HL-60 (cell line): ENCODE measurements at regions not wholly inside any gene's neighbourhood (a gene's known extent, or its start where the extent isn't known, plus 50 kb on each side); places are given as distances from the start of the nearest gene placed in this dataset.

Experiments
- POLR2AphosphoS5 ChIP-seq: IDR thresholded peaks from 2 replicates; pipeline ENCODE4 v1.6.1; 2012; ENCODE audit warnings: low read depth
- TF ChIP-seq, protein P1 (sequence below): IDR thresholded peaks from one replicate; pipeline ENCODE4 v1.5.1; 2011; ENCODE audit warnings: low read length, control low read depth, inconsistent platforms; ENCODE audit not compliant: insufficient read depth
- TF ChIP-seq, protein P2 (sequence below): IDR thresholded peaks from 2 replicates; pipeline ENCODE4 v1.6.1; 2012; ENCODE audit warnings: low read depth; ENCODE audit not compliant: insufficient replicate concordance

DNA sequence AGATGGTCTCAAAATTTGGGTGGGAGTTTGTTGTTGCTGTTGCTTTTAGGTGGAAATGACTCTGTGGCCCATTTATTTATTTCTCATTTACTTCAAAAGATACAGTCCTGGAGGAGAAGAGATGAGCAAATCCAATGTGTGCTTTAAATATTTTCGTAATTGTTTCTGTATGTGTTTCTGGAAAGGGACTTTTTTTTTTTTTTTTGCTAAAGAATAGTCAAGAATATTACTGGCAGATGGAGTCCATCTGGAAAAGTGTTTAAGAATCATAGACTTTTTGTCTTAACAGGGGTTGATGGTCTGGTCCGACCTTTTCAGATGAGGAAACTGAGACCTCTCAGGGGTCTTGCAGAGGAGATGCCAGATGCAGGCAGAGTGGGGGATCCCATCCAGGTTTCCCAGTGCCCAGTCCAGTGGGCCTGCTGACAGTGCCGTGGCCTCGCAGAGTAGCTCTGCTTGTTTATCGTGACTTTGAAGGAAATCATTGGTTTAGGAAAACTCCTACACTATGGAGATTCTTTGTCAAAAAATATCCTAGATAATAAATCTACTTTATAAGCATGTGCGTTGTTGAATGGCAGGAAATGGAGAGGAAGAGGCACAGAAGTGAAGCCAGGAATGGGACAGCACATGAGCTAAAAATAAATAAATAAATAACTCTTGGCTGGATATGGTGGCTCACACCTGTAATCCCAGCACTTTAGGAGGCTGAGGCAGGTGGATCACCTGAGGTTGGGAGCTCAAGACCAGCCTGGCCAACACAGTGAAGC is 164.3 kb upstream of the SVIL start:
- TF ChIP-seq, protein P1, sequence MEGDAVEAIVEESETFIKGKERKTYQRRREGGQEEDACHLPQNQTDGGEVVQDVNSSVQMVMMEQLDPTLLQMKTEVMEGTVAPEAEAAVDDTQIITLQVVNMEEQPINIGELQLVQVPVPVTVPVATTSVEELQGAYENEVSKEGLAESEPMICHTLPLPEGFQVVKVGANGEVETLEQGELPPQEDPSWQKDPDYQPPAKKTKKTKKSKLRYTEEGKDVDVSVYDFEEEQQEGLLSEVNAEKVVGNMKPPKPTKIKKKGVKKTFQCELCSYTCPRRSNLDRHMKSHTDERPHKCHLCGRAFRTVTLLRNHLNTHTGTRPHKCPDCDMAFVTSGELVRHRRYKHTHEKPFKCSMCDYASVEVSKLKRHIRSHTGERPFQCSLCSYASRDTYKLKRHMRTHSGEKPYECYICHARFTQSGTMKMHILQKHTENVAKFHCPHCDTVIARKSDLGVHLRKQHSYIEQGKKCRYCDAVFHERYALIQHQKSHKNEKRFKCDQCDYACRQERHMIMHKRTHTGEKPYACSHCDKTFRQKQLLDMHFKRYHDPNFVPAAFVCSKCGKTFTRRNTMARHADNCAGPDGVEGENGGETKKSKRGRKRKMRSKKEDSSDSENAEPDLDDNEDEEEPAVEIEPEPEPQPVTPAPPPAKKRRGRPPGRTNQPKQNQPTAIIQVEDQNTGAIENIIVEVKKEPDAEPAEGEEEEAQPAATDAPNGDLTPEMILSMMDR: no peak
- TF ChIP-seq, protein P2, sequence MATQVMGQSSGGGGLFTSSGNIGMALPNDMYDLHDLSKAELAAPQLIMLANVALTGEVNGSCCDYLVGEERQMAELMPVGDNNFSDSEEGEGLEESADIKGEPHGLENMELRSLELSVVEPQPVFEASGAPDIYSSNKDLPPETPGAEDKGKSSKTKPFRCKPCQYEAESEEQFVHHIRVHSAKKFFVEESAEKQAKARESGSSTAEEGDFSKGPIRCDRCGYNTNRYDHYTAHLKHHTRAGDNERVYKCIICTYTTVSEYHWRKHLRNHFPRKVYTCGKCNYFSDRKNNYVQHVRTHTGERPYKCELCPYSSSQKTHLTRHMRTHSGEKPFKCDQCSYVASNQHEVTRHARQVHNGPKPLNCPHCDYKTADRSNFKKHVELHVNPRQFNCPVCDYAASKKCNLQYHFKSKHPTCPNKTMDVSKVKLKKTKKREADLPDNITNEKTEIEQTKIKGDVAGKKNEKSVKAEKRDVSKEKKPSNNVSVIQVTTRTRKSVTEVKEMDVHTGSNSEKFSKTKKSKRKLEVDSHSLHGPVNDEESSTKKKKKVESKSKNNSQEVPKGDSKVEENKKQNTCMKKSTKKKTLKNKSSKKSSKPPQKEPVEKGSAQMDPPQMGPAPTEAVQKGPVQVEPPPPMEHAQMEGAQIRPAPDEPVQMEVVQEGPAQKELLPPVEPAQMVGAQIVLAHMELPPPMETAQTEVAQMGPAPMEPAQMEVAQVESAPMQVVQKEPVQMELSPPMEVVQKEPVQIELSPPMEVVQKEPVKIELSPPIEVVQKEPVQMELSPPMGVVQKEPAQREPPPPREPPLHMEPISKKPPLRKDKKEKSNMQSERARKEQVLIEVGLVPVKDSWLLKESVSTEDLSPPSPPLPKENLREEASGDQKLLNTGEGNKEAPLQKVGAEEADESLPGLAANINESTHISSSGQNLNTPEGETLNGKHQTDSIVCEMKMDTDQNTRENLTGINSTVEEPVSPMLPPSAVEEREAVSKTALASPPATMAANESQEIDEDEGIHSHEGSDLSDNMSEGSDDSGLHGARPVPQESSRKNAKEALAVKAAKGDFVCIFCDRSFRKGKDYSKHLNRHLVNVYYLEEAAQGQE: no peak
- no peak for TF ChIP-seq POLR2AphosphoS5
